GM12892 (cell line): ENCODE measurements at regions not wholly inside any gene's neighbourhood (a gene's known extent, or its start where the extent isn't known, plus 50 kb on each side); places are given as distances from the start of the nearest gene placed in this dataset.

ENCODE experiments used
- POLR2A ChIP-seq: IDR thresholded peaks from 2 replicates; pipeline ENCODE4 v1.6.1; 2011; ENCODE audit warnings: low read depth, low read length, control low read depth
- POLR2AphosphoS5 ChIP-seq: IDR thresholded peaks from 2 replicates; pipeline ENCODE4 v1.6.1; 2011; ENCODE audit warnings: low read depth, low read length, control low read depth
- TAF1 ChIP-seq: IDR thresholded peaks from 2 replicates; pipeline ENCODE4 v1.6.1; 2011; ENCODE audit warnings: low read depth, mild to moderate bottlenecking, control low read depth, low read length, borderline replicate concordance

- TF ChIP-seq POLR2AphosphoS5 (no peak), TAF1 (no peak), POLR2A (no peak)
Observed at GRCh38 chr18:28767727-28768211, 590.8 kb upstream of the CDH2 start.
